K562 (cell line): ENCODE measurements at regions not wholly inside any gene's neighbourhood (a gene's known extent, or its start where the extent isn't known, plus 50 kb on each side); places are given as distances from the start of the nearest gene placed in this dataset.

Source experiments
- BCLAF1 ChIP-seq, 2 experiments: fragments of 450-650 bp in 1 of 2; IDR thresholded peaks; 2 replicates each; pipeline ENCODE4 v1.6.1; 2011 to 2017; ENCODE audit warnings: low read depth in 2 of 2, antibody characterized with exemption in 1 of 2, borderline replicate concordance in 1 of 2, low read length in 1 of 2, mild to moderate bottlenecking in 1 of 2, mixed read lengths in 1 of 2; ENCODE audit not compliant: control insufficient read depth in 1 of 2
- ETV1 ChIP-seq: fragments of 450-650 bp; conservative IDR thresholded peaks from 2 replicates; pipeline ENCODE4 v1.6.1; 2016; ENCODE audit warnings: missing genetic modification characterization, control low read depth, low read depth, missing compliant biosample characterization
- GABPB2 ChIP-seq: fragments of 250-450 bp; sonication (Bioruptor Pico); conservative IDR thresholded peaks from 2 replicates; pipeline ENCODE4 v1.5.1; 2021; ENCODE audit warnings: mild to moderate bottlenecking
- GTF2E2 ChIP-seq: fragments of 200-800 bp; sonication (Bioruptor generic); IDR thresholded peaks from 2 replicates; pipeline ENCODE4 v1.6.1; 2016; ENCODE audit warnings: missing genetic modification characterization, missing compliant biosample characterization
- HMGN3 ChIP-seq: IDR thresholded peaks from 2 replicates; pipeline ENCODE4 v1.6.1; 2011; ENCODE audit warnings: borderline replicate concordance, low read depth, mild to moderate bottlenecking, mixed read lengths, low read length; ENCODE audit not compliant: insufficient read length; ENCODE audit errors: extremely low read depth
- ILF3 ChIP-seq: fragments of 450-650 bp; IDR thresholded peaks from 2 replicates; pipeline ENCODE4 v1.6.1; 2018; ENCODE audit warnings: antibody characterized with exemption, mild to moderate bottlenecking, moderate library complexity, borderline replicate concordance
- IRF2 ChIP-seq: sonication (generic); formaldehyde crosslinking; IDR thresholded peaks from 2 replicates; pipeline ENCODE4 v1.8.1; 2022; ENCODE audit warnings: mild to moderate bottlenecking, missing genetic modification reagents
- JUND ChIP-seq, 2 experiments: IDR thresholded peaks; 2 replicates in 1 of 2; 3 replicates in 1 of 2; pipeline ENCODE4 v1.6.1; 2011; ENCODE audit warnings: borderline replicate concordance in 2 of 2, low read depth in 2 of 2, low read length in 2 of 2, improper control_type of control experiment in 1 of 2, missing biosample characterization in 1 of 2, missing genetic modification characterization in 1 of 2, missing genetic modification reagents in 1 of 2
- MCM5 ChIP-seq: fragments of 450-650 bp; IDR thresholded peaks from 2 replicates; pipeline ENCODE4 v1.6.1; 2016; ENCODE audit warnings: low read depth
- MECOM ChIP-seq: fragments of 250-450 bp; sonication (Bioruptor Pico); IDR thresholded peaks from 2 replicates; pipeline ENCODE4 v1.8.0; 2022; ENCODE audit warnings: inconsistent platforms
- U2AF2 ChIP-seq: fragments of 200-400 bp; formaldehyde crosslinking; optimal IDR thresholded peaks from 2 replicates; pipeline ENCODE3; 2017; ENCODE audit warnings: low read depth, mild to moderate bottlenecking, low read length
- ZNF175 ChIP-seq: fragments of 200-800 bp; sonication (Bioruptor generic); IDR thresholded peaks from 2 replicates; pipeline ENCODE4 v1.6.1; 2016; ENCODE audit warnings: low read depth, mild to moderate bottlenecking, missing genetic modification characterization, missing compliant biosample characterization
- ZNF586 ChIP-seq: fragments of 450-650 bp; formaldehyde crosslinking; conservative IDR thresholded peaks from 2 replicates; pipeline ENCODE4 v1.4.0; 2020; ENCODE audit warnings: mild to moderate bottlenecking, moderate library complexity

GRCh38 chr4:138946306-138946705, 69.3 kb upstream of the NOCT start (continued):
- no peak for TF ChIP-seq HMGN3
- no peak for TF ChIP-seq GTF2E2 (tag)
- peak; percentile 86 for TF ChIP-seq MECOM (CRISPR knock-in tag)
- TF ChIP-seq MCM5, result no peak
- no peak for TF ChIP-seq U2AF2
- TF ChIP-seq ZNF586 (CRISPR knock-in tag), result no peak
- TF ChIP-seq ILF3, result no peak
- peak; percentile 38; the same call in 1 of the 2 replicates for TF ChIP-seq ETV1 (tag)
- no peak for TF ChIP-seq ZNF175 (CRISPR knock-in tag)
- TF ChIP-seq GABPB2 (CRISPR knock-in tag), result no peak
- TF ChIP-seq IRF2 (CRISPR knock-in tag), result no peak
- no peak for TF ChIP-seq BCLAF1 (IDR thresholded peaks at IDR 0.05; ENCODE audit: borderline replicate concordance in 1 of 2, control insufficient read depth in 1 of 2, low read depth in 2 of 2, low read length in 1 of 2)
- peak; percentile 49; the same call in 1 of the 2 replicates for TF ChIP-seq JUND (IDR thresholded peaks at IDR 0.05; ENCODE audit: borderline replicate concordance, low read depth, low read length)
- TF ChIP-seq JUND (tag; IDR thresholded peaks at IDR 0.05; ENCODE audit: borderline replicate concordance, low read depth, low read length), result no peak; the same call in 2 of the 3 replicates
- TF ChIP-seq, all 486 proteins: peak for 22
